SK-N-SH (cell line): ENCODE measurements at regions not wholly inside any gene's neighbourhood (a gene's known extent, or its start where the extent isn't known, plus 50 kb on each side); places are given as distances from the start of the nearest gene placed in this dataset.
A peak's percentile ranks its signal among the peaks of the same experiment; 100 is the strongest.

ENCODE experiments used
- CTCF ChIA-PET: fragments of 300-600, 350-600 bp; formaldehyde crosslinking; extraction: SDS; loops from one replicate; lab custom pipeline; 2021; lab: Yijun Ruan, JAX
- POLR2A ChIA-PET: fragments of 350-600 bp; sonication (Branson Sonifier 250); formaldehyde crosslinking; extraction: SDS; loops from one replicate; lab custom pipeline; 2020; ENCODE audit warnings: antibody characterized with exemption, inconsistent platforms; lab: Yijun Ruan, JAX
- DNase-seq: peaks from one replicate; pipeline ENCODE4 v3.0.0; 2012
- H2AFZ ChIP-seq: fragments of 200-600 bp; sonication (generic); 2 replicates; pipeline ENCODE4 v1.8.1; 2016; ENCODE audit warnings: antibody characterized with exemption, mild to moderate bottlenecking, low read depth
- H3F3A ChIP-seq: fragments of 200-600 bp; sonication (generic); replicated peaks from 2 replicates; pipeline ENCODE3; 2016; ENCODE audit warnings: antibody characterized with exemption, mild to moderate bottlenecking; ENCODE audit not compliant: insufficient read depth
- H3K27ac ChIP-seq, 2 experiments: fragments of 200-500 bp in 1 of 2; fragments of 200-600 bp in 1 of 2; sonication (Bioruptor generic) in 1 of 2; sonication (generic), shearing (Covaris generic) in 1 of 2; 2 replicates each; pipeline versions ENCODE4 v1.5.1 to v1.6.1; 2014 to 2016; ENCODE audit warnings: low read depth in 2 of 2, inconsistent platforms in 1 of 2, low read length in 1 of 2, mild to moderate bottlenecking in 1 of 2, mixed read lengths in 1 of 2
- H3K27me3 ChIP-seq: fragments of 200-600 bp; sonication (generic), shearing (Covaris generic); 2 replicates; pipeline ENCODE4 v1.6.1; 2016; ENCODE audit warnings: mixed run types; ENCODE audit not compliant: insufficient read depth
- H3K36me3 ChIP-seq, 2 experiments: fragments of 200-500 bp in 1 of 2; fragments of 200-600 bp in 1 of 2; sonication (Bioruptor generic) in 1 of 2; sonication (generic) in 1 of 2; replicated peaks in 1 of 2; 2 replicates each; pipeline versions ENCODE3 to v1.5.1; 2014 to 2016; ENCODE audit warnings: low read length in 1 of 2, mild to moderate bottlenecking in 1 of 2; ENCODE audit not compliant: insufficient read depth in 2 of 2, control insufficient read depth in 1 of 2
- H3K4me1 ChIP-seq, 2 experiments: fragments of 200-500 bp in 1 of 2; fragments of 200-600 bp in 1 of 2; sonication (Bioruptor generic) in 1 of 2; sonication (generic), shearing (Covaris generic) in 1 of 2; 2 replicates each; pipeline versions ENCODE4 v1.5.1 to v1.6.1; 2014 to 2016; ENCODE audit warnings: low read depth in 1 of 2, low read length in 1 of 2, mixed run types in 1 of 2; ENCODE audit not compliant: insufficient read depth in 2 of 2, control insufficient read depth in 1 of 2
- H3K4me2 ChIP-seq: fragments of 200-600 bp; sonication (generic), shearing (Covaris generic); 2 replicates; pipeline ENCODE4 v1.6.1; 2017; ENCODE audit warnings: mixed run types
- H3K4me3 ChIP-seq, 2 experiments: fragments of 200-500 bp in 1 of 2; fragments of 200-600 bp in 1 of 2; sonication (Bioruptor generic) in 1 of 2; sonication (generic), shearing (Covaris generic) in 1 of 2; 2 replicates each; pipeline versions ENCODE4 v1.5.1 to v1.8.1; 2014 to 2016; ENCODE audit warnings: low read depth in 2 of 2, inconsistent platforms in 1 of 2, low read length in 1 of 2, mild to moderate bottlenecking in 1 of 2, mixed read lengths in 1 of 2, moderate library complexity in 1 of 2
- H3K79me2 ChIP-seq: fragments of 200-600 bp; sonication (generic); 2 replicates; pipeline ENCODE4 v1.8.1; 2017; ENCODE audit warnings: mild to moderate bottlenecking; ENCODE audit not compliant: insufficient read depth
- H3K9ac ChIP-seq: fragments of 200-600 bp; sonication (generic); 2 replicates; pipeline ENCODE4 v1.6.1; 2017; ENCODE audit warnings: mixed run types
- H3K9me2 ChIP-seq: fragments of 200-600 bp; sonication (generic); 2 replicates; pipeline ENCODE4 v1.6.1; 2017; ENCODE audit warnings: mixed run types
- H3K9me3 ChIP-seq: fragments of 200-600 bp; sonication (generic); 2 replicates; pipeline ENCODE4 v1.6.1; 2017; ENCODE audit warnings: mixed run types, mild to moderate bottlenecking, moderate library complexity
- H4K20me1 ChIP-seq: fragments of 200-600 bp; sonication (generic); 2 replicates; pipeline ENCODE4 v1.6.1; 2017; ENCODE audit warnings: mild to moderate bottlenecking, mixed run types; ENCODE audit not compliant: insufficient read depth
- EP300 ChIP-seq, 2 experiments: IDR thresholded peaks; 2 replicates each; pipeline versions ENCODE4 v1.4.0 to v1.6.1; 2012; ENCODE audit warnings: borderline replicate concordance in 1 of 2, low read depth in 1 of 2, low read length in 1 of 2
- FOSL2 ChIP-seq: IDR thresholded peaks from 2 replicates; pipeline ENCODE4 v1.4.0; 2012; ENCODE audit warnings: low read depth, mild to moderate bottlenecking, moderate library complexity, borderline replicate concordance
- FOXM1 ChIP-seq: IDR thresholded peaks from 2 replicates; pipeline ENCODE4 v1.4.0; 2012; ENCODE audit warnings: low read depth, mild to moderate bottlenecking
- GATA2 ChIP-seq: sonication (generic); formaldehyde crosslinking; IDR thresholded peaks from 2 replicates; pipeline ENCODE4 v1.5.0; 2020; ENCODE audit warnings: mild to moderate bottlenecking, missing genetic modification reagents
- JUND ChIP-seq: IDR thresholded peaks from 2 replicates; pipeline ENCODE4 v1.4.0; 2012
- MEF2A ChIP-seq: IDR thresholded peaks from 2 replicates; pipeline ENCODE4 v1.4.0; 2012; ENCODE audit warnings: low read depth, borderline replicate concordance
- MXI1 ChIP-seq: IDR thresholded peaks from 2 replicates; pipeline ENCODE4 v1.6.1; 2012; ENCODE audit warnings: mild to moderate bottlenecking, low read depth, low read length, improper control_type of control experiment
- NRF1 ChIP-seq: IDR thresholded peaks from 2 replicates; pipeline ENCODE4 v1.6.1; 2012; ENCODE audit warnings: low read depth, mild to moderate bottlenecking, low read length
- RAD21 ChIP-seq: IDR thresholded peaks from 2 replicates; pipeline ENCODE4 v1.6.1; 2012; ENCODE audit warnings: mild to moderate bottlenecking, low read length
- RCOR1 ChIP-seq: fragments of 150-350 bp; IDR thresholded peaks from 2 replicates; pipeline ENCODE4 v1.6.1; 2017; ENCODE audit warnings: antibody characterized with exemption, low read length
- RXRA ChIP-seq: IDR thresholded peaks from 2 replicates; pipeline ENCODE4 v1.4.0; 2012; ENCODE audit warnings: low read depth, mild to moderate bottlenecking, borderline replicate concordance
- SIN3A ChIP-seq: IDR thresholded peaks from 2 replicates; pipeline ENCODE4 v1.6.1; 2012; ENCODE audit warnings: low read depth, mild to moderate bottlenecking, low read length, moderate library complexity, borderline replicate concordance
- SMC3 ChIP-seq: IDR thresholded peaks from 2 replicates; pipeline ENCODE4 v1.6.1; 2012; ENCODE audit warnings: low read depth, low read length, improper control_type of control experiment
- TAF1 ChIP-seq: IDR thresholded peaks from 2 replicates; pipeline ENCODE4 v1.6.1; 2012; ENCODE audit warnings: low read depth, mild to moderate bottlenecking, low read length, moderate library complexity, borderline replicate concordance
- TCF12 ChIP-seq: IDR thresholded peaks from 2 replicates; pipeline ENCODE4 v1.4.0; 2012
- TEAD4 ChIP-seq: IDR thresholded peaks from 2 replicates; pipeline ENCODE4 v1.4.0; 2012; ENCODE audit warnings: mild to moderate bottlenecking, borderline replicate concordance; ENCODE audit not compliant: insufficient read depth
- WGBS: methylation state at CpG from one replicate; pipeline ENCODE4 v1.1.6; 2017; ENCODE audit warnings: low lambda C conversion rate; 5-methylcytosine and 5-hydroxymethylcytosine counted together
- TF ChIP-seq, protein P1 (sequence below): fragments of 200-600 bp; sonication (generic); IDR thresholded peaks from 2 replicates; pipeline ENCODE4 v1.6.1; 2017; ENCODE audit warnings: antibody characterized with exemption, mild to moderate bottlenecking, moderate library complexity
- TF ChIP-seq, protein P2 (sequence below): IDR thresholded peaks from 2 replicates; pipeline ENCODE4 v1.4.0; 2012; ENCODE audit warnings: low read depth, borderline replicate concordance
- TF ChIP-seq, protein P3 (sequence below): IDR thresholded peaks from 2 replicates; pipeline ENCODE4 v1.4.0; 2012; ENCODE audit warnings: low read depth, borderline replicate concordance
- TF ChIP-seq, protein P4 (sequence below): IDR thresholded peaks from 2 replicates; pipeline ENCODE4 v1.6.1; 2012; ENCODE audit warnings: mild to moderate bottlenecking, low read depth, low read length, moderate library complexity
- TF ChIP-seq, protein P5 (sequence below): fragments of 150-350 bp; IDR thresholded peaks from 2 replicates; pipeline ENCODE4 v1.6.1; 2017; ENCODE audit warnings: antibody characterized with exemption, low read length, low read depth, borderline replicate concordance
- TF ChIP-seq, protein P6 (sequence below): IDR thresholded peaks from 2 replicates; pipeline ENCODE4 v1.4.0; 2012; ENCODE audit warnings: low read depth

DNA sequence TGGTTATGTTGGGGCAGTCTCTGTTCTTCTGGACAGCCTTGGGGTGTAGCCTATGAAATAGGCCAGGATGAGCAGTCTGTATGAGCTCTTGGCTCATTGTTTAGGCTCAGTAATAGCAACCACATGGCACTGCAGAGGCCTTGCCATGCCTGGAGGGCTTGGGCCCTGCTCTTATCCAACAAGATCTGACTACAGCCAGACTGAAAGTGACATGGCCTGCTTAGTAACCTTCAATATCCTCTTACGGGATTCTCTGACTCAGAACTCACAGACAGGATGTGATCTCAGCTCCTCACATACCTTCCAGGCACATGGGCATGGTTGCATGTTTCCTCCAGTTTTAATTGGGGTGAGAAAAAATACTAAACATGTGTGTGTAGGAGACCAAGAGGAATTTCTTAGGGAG lies 289.3 kb downstream of the PTEN start:
- H3F3A ChIP-seq, result peaks cover 48% of the 10 kb centered on the region
- peaks cover 11 to 34% of the 10 kb centered on the region in 2 experiments for H3K4me1 ChIP-seq
- H4K20me1 ChIP-seq, result no peaks in the 10 kb centered on the region
- ChIA-PET POLR2A (interaction anchor here (0.6 to 1.0 kb wide), 3 partner anchors 54 to 643 kb away, joined by 3 to 5 read pairs (median 4); partner anchors contain the start of gene PTEN), CTCF (interaction anchor here (1.2 to 1.3 kb wide), 3 partner anchors 42 to 237 kb away, joined by 3 read pairs; no protein-coding TSS in a partner anchor)
- peak overlapping the region; percentile 96 to 98 for H3K27ac ChIP-seq
- H2AFZ ChIP-seq, result 0 out of 2 replicates have a peak overlapping the region, but pooled peaks have one; percentile 7
- H3K36me3 ChIP-seq, result no peaks in the 10 kb centered on the region
- H3K27me3 ChIP-seq, result no peaks in the 10 kb centered on the region
- H3K9me2 ChIP-seq, result no peaks in the 10 kb centered on the region
- peak; percentile 61 for DNase-seq
- H3K9me3 ChIP-seq, result no peaks in the 10 kb centered on the region
- H3K4me3 ChIP-seq, result no peak overlapping the region
- peak overlapping the region; percentile 49; the same call in 1 of the 2 replicates for H3K9ac ChIP-seq
- 0% methylated on average over 1 of the region's 1 CpG for WGBS
- H3K79me2 ChIP-seq, result no peaks in the 10 kb centered on the region
- peak overlapping the region; percentile 1; the same call in 1 of the 2 replicates for H3K4me2 ChIP-seq
- TF ChIP-seq GATA2 (CRISPR knock-in tag) (peak; percentile 76), RCOR1 (peak; percentile 73; the same call in 1 of the 2 replicates), TEAD4 (peak; percentile 96), FOSL2 (peak; percentile 97), TCF12 (peak; percentile 100), NRF1 (no peak), FOXM1 (peak; percentile 95), JUND (peak; percentile 98), EP300 (IDR thresholded peaks at IDR 0.05; ENCODE audit: borderline replicate concordance in 1 of 2, low read depth in 1 of 2, low read length in 1 of 2) (peak; percentile 94 to 99), SIN3A (peak; percentile 75; the same call in 1 of the 2 replicates), MXI1 (peak; percentile 34; the same call in 1 of the 2 replicates), SMC3 (0 out of 2 replicates have a peak, but pooled peaks have one; percentile 16), TAF1 (peak; percentile 48; the same call in 1 of the 2 replicates), MEF2A (peak; percentile 64; the same call in 1 of the 2 replicates), RXRA (peak; percentile 92; the same call in 1 of the 2 replicates), RAD21 (peak; percentile 47)
- TF ChIP-seq, protein P1, sequence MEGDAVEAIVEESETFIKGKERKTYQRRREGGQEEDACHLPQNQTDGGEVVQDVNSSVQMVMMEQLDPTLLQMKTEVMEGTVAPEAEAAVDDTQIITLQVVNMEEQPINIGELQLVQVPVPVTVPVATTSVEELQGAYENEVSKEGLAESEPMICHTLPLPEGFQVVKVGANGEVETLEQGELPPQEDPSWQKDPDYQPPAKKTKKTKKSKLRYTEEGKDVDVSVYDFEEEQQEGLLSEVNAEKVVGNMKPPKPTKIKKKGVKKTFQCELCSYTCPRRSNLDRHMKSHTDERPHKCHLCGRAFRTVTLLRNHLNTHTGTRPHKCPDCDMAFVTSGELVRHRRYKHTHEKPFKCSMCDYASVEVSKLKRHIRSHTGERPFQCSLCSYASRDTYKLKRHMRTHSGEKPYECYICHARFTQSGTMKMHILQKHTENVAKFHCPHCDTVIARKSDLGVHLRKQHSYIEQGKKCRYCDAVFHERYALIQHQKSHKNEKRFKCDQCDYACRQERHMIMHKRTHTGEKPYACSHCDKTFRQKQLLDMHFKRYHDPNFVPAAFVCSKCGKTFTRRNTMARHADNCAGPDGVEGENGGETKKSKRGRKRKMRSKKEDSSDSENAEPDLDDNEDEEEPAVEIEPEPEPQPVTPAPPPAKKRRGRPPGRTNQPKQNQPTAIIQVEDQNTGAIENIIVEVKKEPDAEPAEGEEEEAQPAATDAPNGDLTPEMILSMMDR, result no peak
- TF ChIP-seq, protein P2, sequence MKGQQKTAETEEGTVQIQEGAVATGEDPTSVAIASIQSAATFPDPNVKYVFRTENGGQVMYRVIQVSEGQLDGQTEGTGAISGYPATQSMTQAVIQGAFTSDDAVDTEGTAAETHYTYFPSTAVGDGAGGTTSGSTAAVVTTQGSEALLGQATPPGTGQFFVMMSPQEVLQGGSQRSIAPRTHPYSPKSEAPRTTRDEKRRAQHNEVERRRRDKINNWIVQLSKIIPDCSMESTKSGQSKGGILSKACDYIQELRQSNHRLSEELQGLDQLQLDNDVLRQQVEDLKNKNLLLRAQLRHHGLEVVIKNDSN, result peak; percentile 53
- TF ChIP-seq, protein P3, sequence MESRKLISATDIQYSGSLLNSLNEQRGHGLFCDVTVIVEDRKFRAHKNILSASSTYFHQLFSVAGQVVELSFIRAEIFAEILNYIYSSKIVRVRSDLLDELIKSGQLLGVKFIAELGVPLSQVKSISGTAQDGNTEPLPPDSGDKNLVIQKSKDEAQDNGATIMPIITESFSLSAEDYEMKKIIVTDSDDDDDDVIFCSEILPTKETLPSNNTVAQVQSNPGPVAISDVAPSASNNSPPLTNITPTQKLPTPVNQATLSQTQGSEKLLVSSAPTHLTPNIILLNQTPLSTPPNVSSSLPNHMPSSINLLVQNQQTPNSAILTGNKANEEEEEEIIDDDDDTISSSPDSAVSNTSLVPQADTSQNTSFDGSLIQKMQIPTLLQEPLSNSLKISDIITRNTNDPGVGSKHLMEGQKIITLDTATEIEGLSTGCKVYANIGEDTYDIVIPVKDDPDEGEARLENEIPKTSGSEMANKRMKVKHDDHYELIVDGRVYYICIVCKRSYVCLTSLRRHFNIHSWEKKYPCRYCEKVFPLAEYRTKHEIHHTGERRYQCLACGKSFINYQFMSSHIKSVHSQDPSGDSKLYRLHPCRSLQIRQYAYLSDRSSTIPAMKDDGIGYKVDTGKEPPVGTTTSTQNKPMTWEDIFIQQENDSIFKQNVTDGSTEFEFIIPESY, result peak; percentile 78; the same call in 1 of the 2 replicates
- TF ChIP-seq, protein P4, sequence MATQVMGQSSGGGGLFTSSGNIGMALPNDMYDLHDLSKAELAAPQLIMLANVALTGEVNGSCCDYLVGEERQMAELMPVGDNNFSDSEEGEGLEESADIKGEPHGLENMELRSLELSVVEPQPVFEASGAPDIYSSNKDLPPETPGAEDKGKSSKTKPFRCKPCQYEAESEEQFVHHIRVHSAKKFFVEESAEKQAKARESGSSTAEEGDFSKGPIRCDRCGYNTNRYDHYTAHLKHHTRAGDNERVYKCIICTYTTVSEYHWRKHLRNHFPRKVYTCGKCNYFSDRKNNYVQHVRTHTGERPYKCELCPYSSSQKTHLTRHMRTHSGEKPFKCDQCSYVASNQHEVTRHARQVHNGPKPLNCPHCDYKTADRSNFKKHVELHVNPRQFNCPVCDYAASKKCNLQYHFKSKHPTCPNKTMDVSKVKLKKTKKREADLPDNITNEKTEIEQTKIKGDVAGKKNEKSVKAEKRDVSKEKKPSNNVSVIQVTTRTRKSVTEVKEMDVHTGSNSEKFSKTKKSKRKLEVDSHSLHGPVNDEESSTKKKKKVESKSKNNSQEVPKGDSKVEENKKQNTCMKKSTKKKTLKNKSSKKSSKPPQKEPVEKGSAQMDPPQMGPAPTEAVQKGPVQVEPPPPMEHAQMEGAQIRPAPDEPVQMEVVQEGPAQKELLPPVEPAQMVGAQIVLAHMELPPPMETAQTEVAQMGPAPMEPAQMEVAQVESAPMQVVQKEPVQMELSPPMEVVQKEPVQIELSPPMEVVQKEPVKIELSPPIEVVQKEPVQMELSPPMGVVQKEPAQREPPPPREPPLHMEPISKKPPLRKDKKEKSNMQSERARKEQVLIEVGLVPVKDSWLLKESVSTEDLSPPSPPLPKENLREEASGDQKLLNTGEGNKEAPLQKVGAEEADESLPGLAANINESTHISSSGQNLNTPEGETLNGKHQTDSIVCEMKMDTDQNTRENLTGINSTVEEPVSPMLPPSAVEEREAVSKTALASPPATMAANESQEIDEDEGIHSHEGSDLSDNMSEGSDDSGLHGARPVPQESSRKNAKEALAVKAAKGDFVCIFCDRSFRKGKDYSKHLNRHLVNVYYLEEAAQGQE, result peak; percentile 73
- TF ChIP-seq, protein P5, sequence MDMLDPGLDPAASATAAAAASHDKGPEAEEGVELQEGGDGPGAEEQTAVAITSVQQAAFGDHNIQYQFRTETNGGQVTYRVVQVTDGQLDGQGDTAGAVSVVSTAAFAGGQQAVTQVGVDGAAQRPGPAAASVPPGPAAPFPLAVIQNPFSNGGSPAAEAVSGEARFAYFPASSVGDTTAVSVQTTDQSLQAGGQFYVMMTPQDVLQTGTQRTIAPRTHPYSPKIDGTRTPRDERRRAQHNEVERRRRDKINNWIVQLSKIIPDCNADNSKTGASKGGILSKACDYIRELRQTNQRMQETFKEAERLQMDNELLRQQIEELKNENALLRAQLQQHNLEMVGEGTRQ, result no peak
- TF ChIP-seq, protein P6, sequence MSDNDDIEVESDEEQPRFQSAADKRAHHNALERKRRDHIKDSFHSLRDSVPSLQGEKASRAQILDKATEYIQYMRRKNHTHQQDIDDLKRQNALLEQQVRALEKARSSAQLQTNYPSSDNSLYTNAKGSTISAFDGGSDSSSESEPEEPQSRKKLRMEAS, result peak; percentile 98
